ENCODE measurements at regions not wholly inside any gene's neighbourhood (a gene's known extent, or its start where the extent isn't known, plus 50 kb on each side); places are given as distances from the start of the nearest gene placed in this dataset.

DNA sequence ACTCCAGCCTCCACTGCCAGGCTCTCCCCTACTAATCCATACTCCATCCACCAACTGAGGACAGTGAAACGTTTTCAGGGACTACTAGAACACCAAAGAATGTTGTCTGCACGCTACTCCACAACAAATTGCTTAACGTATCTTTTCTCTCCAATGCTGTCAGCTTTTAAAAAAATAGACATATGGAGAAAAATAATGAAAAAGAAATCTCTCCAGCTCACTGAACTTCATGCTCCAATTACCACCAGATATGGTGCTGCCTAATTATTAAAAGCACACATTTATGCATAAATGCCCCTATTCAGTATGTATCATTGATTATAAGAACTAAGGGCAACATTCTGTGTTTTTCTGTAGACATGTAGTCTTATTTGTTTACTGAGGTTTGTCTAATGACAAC, 672.2 kb upstream of the ANO3 start:
- TF ChIP-seq POLR2A (IDR thresholded peaks at IDR 0.05; ENCODE audit: low read depth, low read length) (no peak), TAF1 (IDR thresholded peaks at IDR 0.05; ENCODE audit: borderline replicate concordance, low read depth, low read length) (no peak)
